Smooth muscle cell (in vitro differentiated cells): ENCODE measurements at regions not wholly inside any gene's neighbourhood (a gene's known extent, or its start where the extent isn't known, plus 50 kb on each side); places are given as distances from the start of the nearest gene placed in this dataset.

ENCODE experiments used
- DNase-seq: peaks from one replicate; lab custom pipeline; 2025; ENCODE audit not compliant: unreplicated experiment; lab: John Stamatoyannopoulos, UW
- H2AFZ ChIP-seq: fragments of 200-600 bp; sonication (generic); 2 replicates; pipeline ENCODE4 v1.6.0; 2016; ENCODE audit warnings: antibody characterized with exemption, low read depth, mild to moderate bottlenecking
- H3F3A ChIP-seq: fragments of 200-600 bp; sonication (generic); 2 replicates; pipeline ENCODE4 v1.6.0; 2017; ENCODE audit warnings: antibody characterized with exemption, low read depth
- H3K27ac ChIP-seq: fragments of 200-600 bp; sonication (generic); 2 replicates; pipeline ENCODE4 v1.5.1; 2016; ENCODE audit warnings: low read depth, mild to moderate bottlenecking
- H3K27me3 ChIP-seq: fragments of 200-600 bp; sonication (generic); 2 replicates; pipeline ENCODE4 v1.6.1; 2016; ENCODE audit warnings: low read depth, mild to moderate bottlenecking
- H3K36me3 ChIP-seq: fragments of 200-600 bp; sonication (generic); 2 replicates; pipeline ENCODE4 v1.5.1; 2016; ENCODE audit warnings: low read depth
- H3K4me1 ChIP-seq: fragments of 200-600 bp; sonication (generic); 2 replicates; pipeline ENCODE4 v1.5.1; 2016; ENCODE audit warnings: low read depth
- H3K4me2 ChIP-seq: fragments of 200-600 bp; sonication (generic); 2 replicates; pipeline ENCODE4 v1.6.0; 2016; ENCODE audit warnings: mild to moderate bottlenecking
- H3K4me3 ChIP-seq: fragments of 200-600 bp; sonication (generic); 2 replicates; pipeline ENCODE4 v1.5.1; 2016; ENCODE audit warnings: mild to moderate bottlenecking
- H3K79me2 ChIP-seq: fragments of 200-600 bp; sonication (generic); 2 replicates; pipeline ENCODE4 v1.6.0; 2016; ENCODE audit warnings: low read depth, mild to moderate bottlenecking
- H3K9ac ChIP-seq: fragments of 200-600 bp; sonication (generic); 2 replicates; pipeline ENCODE4 v1.6.0; 2016; ENCODE audit warnings: low read depth
- H3K9me3 ChIP-seq: fragments of 200-600 bp; sonication (generic); replicated peaks from 2 replicates; pipeline ENCODE4 v1.5.1; 2016; ENCODE audit warnings: low read depth
- H4K20me1 ChIP-seq: fragments of 200-600 bp; sonication (generic); 2 replicates; pipeline ENCODE4 v1.6.0; 2016; ENCODE audit warnings: low read depth
- WGBS: methylation state at CpG from one replicate; pipeline ENCODE4 v1.1.7; 2016; ENCODE audit warnings: low lambda C conversion rate; 5-methylcytosine and 5-hydroxymethylcytosine counted together
- TF ChIP-seq, protein P1 (sequence below): fragments of 200-600 bp; sonication (generic); IDR thresholded peaks from 2 replicates; pipeline ENCODE4 v1.5.1; 2017; ENCODE audit warnings: borderline replicate concordance, mild to moderate bottlenecking, antibody characterized with exemption; ENCODE audit not compliant: insufficient read depth, poor library complexity, severe bottlenecking

DNA sequence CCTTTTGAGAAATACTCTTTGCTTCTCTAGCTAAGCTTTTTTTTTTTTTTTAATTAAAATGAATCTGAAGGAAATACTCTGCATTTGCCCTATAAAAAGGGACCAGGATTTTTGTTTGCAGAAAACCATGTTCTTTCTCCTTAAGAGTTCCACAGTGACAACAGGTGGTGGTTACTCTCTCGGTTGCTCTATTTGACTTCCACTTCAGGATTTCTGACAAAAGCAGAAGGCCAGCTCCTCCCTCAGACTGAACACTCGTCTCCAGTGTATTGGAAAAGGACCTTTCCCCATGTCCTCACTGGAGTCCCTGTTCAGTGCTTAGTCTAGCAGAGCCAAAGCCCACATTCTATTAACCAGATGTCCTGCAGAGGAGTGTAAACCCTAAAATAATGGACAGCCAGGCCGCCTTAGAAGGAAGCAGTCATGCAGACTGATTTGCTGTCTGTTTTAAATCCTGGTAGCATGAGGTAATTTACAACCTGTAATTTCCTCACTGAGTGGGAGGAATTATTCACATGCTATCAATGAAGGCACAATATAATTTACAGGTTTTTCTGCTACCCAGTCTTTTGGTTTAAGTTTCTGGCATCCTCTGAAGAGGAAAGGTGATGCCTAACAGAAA lies 599.3 kb downstream of the PYDC2 start:
- Histone ChIP-seq H3K9me3 (no peaks in the 10 kb centered on the region), H3F3A (no peaks in the 10 kb centered on the region), H2AFZ (no peak overlapping the region), H3K36me3 (no peaks in the 10 kb centered on the region), H3K4me1 (peaks cover 43% of the 10 kb centered on the region), H4K20me1 (no peaks in the 10 kb centered on the region), H3K9ac (no peak overlapping the region), H3K27me3 (no peaks in the 10 kb centered on the region), H3K4me3 (no peak overlapping the region), H3K27ac (no peak overlapping the region), H3K4me2 (no peak overlapping the region), H3K79me2 (no peaks in the 10 kb centered on the region)
- 71% methylated on average over 3 of the region's 3 CpGs for WGBS
- TF ChIP-seq, protein P1, sequence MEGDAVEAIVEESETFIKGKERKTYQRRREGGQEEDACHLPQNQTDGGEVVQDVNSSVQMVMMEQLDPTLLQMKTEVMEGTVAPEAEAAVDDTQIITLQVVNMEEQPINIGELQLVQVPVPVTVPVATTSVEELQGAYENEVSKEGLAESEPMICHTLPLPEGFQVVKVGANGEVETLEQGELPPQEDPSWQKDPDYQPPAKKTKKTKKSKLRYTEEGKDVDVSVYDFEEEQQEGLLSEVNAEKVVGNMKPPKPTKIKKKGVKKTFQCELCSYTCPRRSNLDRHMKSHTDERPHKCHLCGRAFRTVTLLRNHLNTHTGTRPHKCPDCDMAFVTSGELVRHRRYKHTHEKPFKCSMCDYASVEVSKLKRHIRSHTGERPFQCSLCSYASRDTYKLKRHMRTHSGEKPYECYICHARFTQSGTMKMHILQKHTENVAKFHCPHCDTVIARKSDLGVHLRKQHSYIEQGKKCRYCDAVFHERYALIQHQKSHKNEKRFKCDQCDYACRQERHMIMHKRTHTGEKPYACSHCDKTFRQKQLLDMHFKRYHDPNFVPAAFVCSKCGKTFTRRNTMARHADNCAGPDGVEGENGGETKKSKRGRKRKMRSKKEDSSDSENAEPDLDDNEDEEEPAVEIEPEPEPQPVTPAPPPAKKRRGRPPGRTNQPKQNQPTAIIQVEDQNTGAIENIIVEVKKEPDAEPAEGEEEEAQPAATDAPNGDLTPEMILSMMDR, result no peak
- DNase-seq, result no peak

DNA sequence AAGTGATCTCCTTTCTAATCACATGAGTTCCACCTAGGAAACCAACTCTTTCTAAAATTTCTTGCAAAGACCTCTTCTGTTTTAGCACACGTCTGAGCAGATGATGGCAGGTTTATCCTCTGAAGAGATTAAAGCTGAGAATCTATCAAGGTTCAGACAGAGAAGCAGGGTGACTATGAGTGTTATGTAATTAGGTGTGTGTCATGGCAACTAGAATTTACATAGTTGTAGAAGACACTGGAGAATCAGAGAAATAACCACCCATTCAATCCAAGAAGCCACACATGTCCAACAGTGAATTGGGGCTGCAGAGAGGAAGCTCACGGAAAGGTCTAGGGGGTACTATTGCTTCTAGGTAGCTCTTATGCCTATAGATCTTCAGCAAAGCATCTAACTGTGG lies 600.5 kb downstream of the PYDC2 start:
- no peak overlapping the region for H3K27ac ChIP-seq
- no peaks in the 10 kb centered on the region for H4K20me1 ChIP-seq
- TF ChIP-seq, protein P1, result no peak
- H3K4me3 ChIP-seq, result no peak overlapping the region
- 94% methylated on average over 2 of the region's 2 CpGs for WGBS
- no peaks in the 10 kb centered on the region for H3K27me3 ChIP-seq
- H3K4me1 ChIP-seq, result peaks cover 43% of the 10 kb centered on the region
- H3K9ac ChIP-seq, result no peak overlapping the region
- no peaks in the 10 kb centered on the region for H3K79me2 ChIP-seq
- no peaks in the 10 kb centered on the region for H3F3A ChIP-seq
- DNase-seq, result no peak
- H2AFZ ChIP-seq, result no peak overlapping the region
- H3K9me3 ChIP-seq, result no peaks in the 10 kb centered on the region
- H3K36me3 ChIP-seq, result no peaks in the 10 kb centered on the region
- no peak overlapping the region for H3K4me2 ChIP-seq

DNA sequence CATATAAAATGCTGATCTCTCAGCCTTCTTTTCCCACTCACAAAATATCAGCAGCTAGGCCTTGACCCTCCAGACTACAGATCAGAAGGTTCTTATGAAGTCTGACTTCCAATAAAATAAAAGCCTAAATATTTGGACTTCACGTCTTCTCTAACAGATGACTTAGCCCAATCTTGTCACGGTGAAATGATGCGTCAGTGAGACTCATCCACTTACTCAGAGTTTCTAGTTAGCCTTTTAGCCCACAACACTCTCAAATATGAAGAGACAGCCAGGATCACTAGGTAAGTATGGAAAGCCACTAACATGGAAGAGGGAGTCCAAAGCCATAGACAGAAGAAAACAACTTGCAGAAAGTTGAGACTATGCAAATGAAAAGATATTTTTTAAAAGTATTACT lies 601.2 kb downstream of the PYDC2 start:
- Histone ChIP-seq H3K4me1 (peaks cover 36% of the 10 kb centered on the region), H3K27me3 (no peaks in the 10 kb centered on the region), H3K4me3 (no peak overlapping the region), H3K4me2 (no peak overlapping the region), H3K27ac (no peak overlapping the region), H3F3A (no peaks in the 10 kb centered on the region), H4K20me1 (no peaks in the 10 kb centered on the region), H3K79me2 (no peaks in the 10 kb centered on the region), H3K9ac (no peak overlapping the region), H2AFZ (no peak overlapping the region), H3K9me3 (no peaks in the 10 kb centered on the region), H3K36me3 (no peaks in the 10 kb centered on the region)
- DNase-seq, result no peak
- TF ChIP-seq, protein P1, result no peak
- 73% methylated on average over 3 of the region's 3 CpGs for WGBS

DNA sequence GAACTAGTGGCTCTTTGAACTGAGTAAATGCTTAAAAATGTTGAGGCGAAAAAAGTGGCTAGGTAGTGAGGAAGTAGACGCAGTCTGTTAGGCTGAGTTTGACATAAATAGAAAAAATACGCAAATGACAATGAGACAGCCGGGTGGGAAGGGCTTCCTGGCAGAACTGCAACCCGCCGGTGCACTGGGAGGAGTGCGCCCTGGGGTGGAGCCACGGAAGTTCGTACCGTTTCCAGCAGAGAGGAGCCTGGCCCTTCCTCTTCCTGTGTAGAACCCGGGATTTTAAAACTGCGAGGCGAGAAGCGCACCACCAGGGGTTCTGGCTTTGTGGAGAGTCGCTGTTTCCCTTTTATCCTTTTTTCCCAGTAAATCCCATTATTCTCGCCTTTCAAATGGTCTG lies 602.6 kb downstream of the PYDC2 start:
- H3K79me2 ChIP-seq, result no peaks in the 10 kb centered on the region
- H4K20me1 ChIP-seq, result no peaks in the 10 kb centered on the region
- H3K36me3 ChIP-seq, result no peaks in the 10 kb centered on the region
- H3F3A ChIP-seq, result no peaks in the 10 kb centered on the region
- no peak for DNase-seq
- H3K9me3 ChIP-seq, result no peaks in the 10 kb centered on the region
- H3K9ac ChIP-seq, result no peak overlapping the region
- H3K27me3 ChIP-seq, result no peaks in the 10 kb centered on the region
- peak overlapping the region; percentile 45 for H3K4me2 ChIP-seq
- peaks cover 29% of the 10 kb centered on the region for H3K4me1 ChIP-seq
- WGBS, result 62% methylated on average over 16 of the region's 16 CpGs
- TF ChIP-seq, protein P1, result no peak
- H2AFZ ChIP-seq, result peak overlapping the region; percentile 84
- H3K27ac ChIP-seq, result no peak overlapping the region
- H3K4me3 ChIP-seq, result peak overlapping the region; percentile 32
